ENCODE measurements at regions not wholly inside any gene's neighbourhood (a gene's known extent, or its start where the extent isn't known, plus 50 kb on each side); places are given as distances from the start of the nearest gene placed in this dataset.

- ATAC-seq (ENCODE audit: insufficient number of reproducible peaks, low FRiP score, low read depth) (no peak), DNase-seq (ENCODE audit: low spot score) (no peak)
- H3K36me3 ChIP-seq = no peaks in the 10 kb centered on the region
- no peaks in the 10 kb centered on the region for H3K4me1 ChIP-seq (ENCODE audit: control insufficient read depth in 1 of 2, low read depth in 2 of 2)
- no peak overlapping the region for H3K27ac ChIP-seq
- no peak overlapping the region for H3K4me3 ChIP-seq
- TF ChIP-seq CTCF (IDR thresholded peaks at IDR 0.05) = no peak
- no peaks in the 10 kb centered on the region for H3K9me3 ChIP-seq
- H3K27me3 ChIP-seq (replicated peaks; ENCODE audit: insufficient read depth) = no peaks in the 10 kb centered on the region
These were observed 265.5 kb downstream of the EIPR1 start for GRCh38 chr2:3112131-3112530.

- TF ChIP-seq CTCF (IDR thresholded peaks at IDR 0.05) = no peak
- Histone ChIP-seq H3K4me1 (ENCODE audit: control insufficient read depth in 1 of 2, low read depth in 2 of 2) (no peaks in the 10 kb centered on the region), H3K36me3 (no peaks in the 10 kb centered on the region), H3K9me3 (no peaks in the 10 kb centered on the region), H3K27me3 (replicated peaks; ENCODE audit: insufficient read depth) (no peaks in the 10 kb centered on the region), H3K27ac (no peak overlapping the region), H3K4me3 (no peak overlapping the region)
- ATAC-seq (ENCODE audit: insufficient number of reproducible peaks, low FRiP score, low read depth) (no peak), DNase-seq (ENCODE audit: low spot score) (no peak)
These were observed 266.5 kb downstream of the EIPR1 start for GRCh38 chr2:3110994-3111666.

- Histone ChIP-seq H3K9me3 (no peaks in the 10 kb centered on the region), H3K4me1 (ENCODE audit: control insufficient read depth in 1 of 2, low read depth in 2 of 2) (no peaks in the 10 kb centered on the region), H3K27ac (no peak overlapping the region), H3K27me3 (replicated peaks; ENCODE audit: insufficient read depth) (no peaks in the 10 kb centered on the region), H3K36me3 (no peaks in the 10 kb centered on the region), H3K4me3 (no peak overlapping the region)
- TF ChIP-seq CTCF (IDR thresholded peaks at IDR 0.05) = no peak
- no peak for ATAC-seq (ENCODE audit: insufficient number of reproducible peaks, low FRiP score, low read depth)
- no peak for DNase-seq (ENCODE audit: low spot score)
These were observed 267.1 kb downstream of the EIPR1 start for GRCh38 chr2:3110555-3110954.

- no peaks in the 10 kb centered on the region for H3K27me3 ChIP-seq (replicated peaks; ENCODE audit: insufficient read depth)
- TF ChIP-seq CTCF (IDR thresholded peaks at IDR 0.05) = no peak
- no peak for DNase-seq (ENCODE audit: low spot score)
These were observed 268.6 kb downstream of the EIPR1 start for GRCh38 chr2:3108710-3109702.

GRCh38 chr2:3108105-3108504 lies 269.5 kb downstream of the EIPR1 start:
- no peaks in the 10 kb centered on the region for H3K4me1 ChIP-seq (ENCODE audit: control insufficient read depth in 1 of 2, low read depth in 2 of 2)
- TF ChIP-seq CTCF (IDR thresholded peaks at IDR 0.05) = no peak
- H3K9me3 ChIP-seq = no peaks in the 10 kb centered on the region
- no peak overlapping the region for H3K27ac ChIP-seq
- H3K27me3 ChIP-seq (replicated peaks; ENCODE audit: insufficient read depth) = no peaks in the 10 kb centered on the region
- ATAC-seq (ENCODE audit: insufficient number of reproducible peaks, low FRiP score, low read depth) (no peak), DNase-seq (ENCODE audit: low spot score) (no peak)
- no peak overlapping the region for H3K4me3 ChIP-seq
- H3K36me3 ChIP-seq = no peaks in the 10 kb centered on the region

More at GRCh38 chr2:3108710-3109702, 268.6 kb downstream of the EIPR1 start:
- no peak overlapping the region for H3K4me3 ChIP-seq
- H3K36me3 ChIP-seq = no peaks in the 10 kb centered on the region
- H3K27ac ChIP-seq = no peak overlapping the region
- ATAC-seq (ENCODE audit: insufficient number of reproducible peaks, low FRiP score, low read depth) = no peak
- H3K4me1 ChIP-seq (ENCODE audit: control insufficient read depth in 1 of 2, low read depth in 2 of 2) = no peaks in the 10 kb centered on the region
- H3K9me3 ChIP-seq = no peaks in the 10 kb centered on the region
